ENCODE measurements at regions not wholly inside any gene's neighbourhood (a gene's known extent, or its start where the extent isn't known, plus 50 kb on each side); places are given as distances from the start of the nearest gene placed in this dataset.

DNA sequence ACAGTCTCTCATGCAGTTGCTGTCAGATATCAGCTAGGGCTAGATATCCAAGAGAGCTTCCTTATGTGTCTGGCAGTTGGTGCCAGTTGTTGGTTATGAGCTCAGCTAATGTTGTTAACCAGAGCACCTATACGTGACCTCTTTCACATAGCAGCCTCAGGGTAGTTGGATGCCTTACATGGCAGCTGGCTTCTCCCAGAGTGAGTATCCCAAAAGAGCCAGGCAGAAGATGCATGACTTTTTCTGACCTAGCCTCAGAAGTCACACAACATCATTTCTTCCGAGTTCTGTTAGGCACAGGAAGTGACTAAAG lies 175.7 kb downstream of the VEGFA start:
- H3K9me3 ChIP-seq (ENCODE audit: control insufficient read depth in 1 of 2, low read length in 2 of 2), result peaks cover 11 to 14% of the 10 kb centered on the region in 2 donors
- no peaks in the 10 kb centered on the region for H3K4me1 ChIP-seq (ENCODE audit: control insufficient read depth in 1 of 2, insufficient read depth in 2 of 2, low read length in 2 of 2)
- no peak overlapping the region for H3K4me3 ChIP-seq (ENCODE audit: low read depth in 1 of 2, low read length in 2 of 2)
- H3K27me3 ChIP-seq (ENCODE audit: low read depth, low read length), result no peaks in the 10 kb centered on the region
- no peak overlapping the region for H3K27ac ChIP-seq (ENCODE audit: low read length)
- H3K36me3 ChIP-seq (ENCODE audit: control insufficient read depth in 1 of 2, insufficient read depth in 2 of 2, low read length in 2 of 2), result no peaks in the 10 kb centered on the region

DNA sequence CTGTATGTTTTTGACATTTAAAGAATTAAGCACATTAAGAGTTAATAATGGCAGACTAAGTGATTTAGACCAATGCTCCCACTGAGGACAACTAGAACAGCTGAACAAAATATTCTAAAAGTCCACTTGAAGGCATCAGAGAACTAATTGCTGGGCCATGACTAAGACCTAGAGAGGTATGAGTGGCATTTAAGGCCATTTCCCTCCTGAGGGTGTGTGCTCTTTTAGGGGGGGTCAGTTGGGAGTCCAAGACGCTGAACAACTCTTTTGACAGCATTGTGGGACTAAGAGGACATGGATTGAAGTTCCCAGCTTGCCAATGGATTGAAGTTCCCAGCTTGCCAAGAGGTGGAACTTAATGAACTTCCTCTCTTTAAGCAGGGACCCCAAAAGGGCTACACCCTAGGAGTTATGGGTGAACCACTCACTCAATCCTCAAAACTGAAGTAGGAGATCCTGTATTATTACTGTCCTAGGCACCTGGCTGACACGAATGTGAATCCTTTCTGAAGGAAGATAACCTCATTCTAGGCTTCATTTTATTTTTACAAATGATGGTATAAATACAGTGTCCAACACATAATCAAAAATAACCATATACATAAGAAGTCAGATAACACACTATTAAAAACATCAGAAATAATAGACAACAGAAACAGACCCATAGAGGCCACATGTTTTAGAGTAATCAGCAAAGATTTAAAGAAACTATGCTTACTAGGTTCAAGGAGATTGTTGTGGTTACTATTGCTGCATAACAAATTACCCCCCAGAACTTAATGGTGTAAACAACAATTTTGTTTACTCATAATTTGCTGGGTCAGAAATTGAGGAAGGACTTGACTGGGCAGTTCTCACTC lies 175.1 kb downstream of the VEGFA start:
- Histone ChIP-seq H3K27ac (ENCODE audit: low read length) (no peak overlapping the region), H3K36me3 (ENCODE audit: control insufficient read depth in 1 of 2, insufficient read depth in 2 of 2, low read length in 2 of 2) (no peaks in the 10 kb centered on the region), H3K9me3 (ENCODE audit: control insufficient read depth in 1 of 2, low read length in 2 of 2) (peaks cover 11 to 14% of the 10 kb centered on the region in 2 donors), H3K4me3 (ENCODE audit: low read depth in 1 of 2, low read length in 2 of 2) (no peak overlapping the region), H3K4me1 (ENCODE audit: control insufficient read depth in 1 of 2, insufficient read depth in 2 of 2, low read length in 2 of 2) (no peaks in the 10 kb centered on the region), H3K27me3 (ENCODE audit: low read depth, low read length) (no peaks in the 10 kb centered on the region)

DNA sequence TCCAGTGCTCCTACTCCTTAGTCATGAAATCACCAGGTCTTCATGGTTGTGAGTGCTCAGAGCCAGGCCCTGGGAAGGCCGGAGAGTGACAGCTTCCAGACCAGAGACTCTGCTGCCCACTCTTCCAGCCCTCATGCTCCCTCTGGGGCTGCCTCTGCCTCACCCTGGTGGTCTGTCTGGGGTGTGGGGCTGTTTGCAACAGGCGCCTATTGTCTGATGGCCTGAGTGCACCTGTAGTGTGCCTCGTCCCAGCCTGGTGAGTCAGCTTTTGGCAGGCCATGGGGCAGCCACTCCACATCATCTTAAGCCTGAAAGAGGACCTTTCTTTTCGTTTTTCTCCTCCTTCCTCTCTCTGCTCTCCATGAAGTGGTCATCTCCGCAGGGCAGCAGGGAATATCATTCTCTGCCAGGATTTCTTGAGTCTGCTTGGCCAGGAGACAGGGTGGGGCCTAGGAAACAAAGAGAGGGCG lies 173.8 kb downstream of the VEGFA start:
- H3K27me3 ChIP-seq (ENCODE audit: low read depth, low read length), result no peaks in the 10 kb centered on the region
- H3K9me3 ChIP-seq (ENCODE audit: control insufficient read depth in 1 of 2, low read length in 2 of 2), result peaks cover 11 to 14% of the 10 kb centered on the region in 2 donors
- no peaks in the 10 kb centered on the region for H3K36me3 ChIP-seq (ENCODE audit: control insufficient read depth in 1 of 2, insufficient read depth in 2 of 2, low read length in 2 of 2)
- H3K4me3 ChIP-seq (ENCODE audit: low read depth in 1 of 2, low read length in 2 of 2), result no peak overlapping the region
- H3K27ac ChIP-seq (ENCODE audit: low read length), result no peak overlapping the region
- H3K4me1 ChIP-seq (ENCODE audit: control insufficient read depth in 1 of 2, insufficient read depth in 2 of 2, low read length in 2 of 2), result no peaks in the 10 kb centered on the region

DNA sequence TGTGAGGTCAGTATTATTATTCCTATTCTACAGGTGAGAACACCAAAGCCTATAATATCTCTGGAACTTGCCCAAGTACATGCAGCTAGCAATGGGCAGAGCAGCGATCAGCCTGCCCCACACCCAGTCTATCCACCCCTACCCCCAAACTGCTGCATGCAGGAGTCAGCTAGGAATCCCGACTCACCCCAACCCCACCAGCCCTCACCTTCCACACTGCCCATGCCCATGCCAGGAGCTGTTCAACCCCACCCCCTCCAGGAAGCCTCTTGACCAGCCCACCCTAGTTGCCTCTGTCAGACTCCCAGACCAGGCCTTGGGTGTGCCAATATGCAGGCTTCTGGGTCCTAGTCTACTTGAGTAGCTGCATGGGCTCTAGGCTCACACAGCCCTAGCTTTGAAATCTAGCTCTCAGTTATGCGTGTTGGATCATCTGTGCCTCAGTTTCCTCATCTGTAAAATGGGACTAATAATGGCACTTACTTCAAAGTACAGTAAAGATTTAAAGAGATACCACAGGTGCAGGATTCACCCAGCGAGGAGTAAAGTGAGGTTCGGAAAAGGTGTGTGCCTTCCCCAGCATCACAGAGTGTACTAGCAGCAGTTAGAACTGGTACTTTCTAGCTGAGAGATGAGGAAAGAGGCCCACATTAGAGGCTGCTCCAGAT lies 173.2 kb downstream of the VEGFA start:
- no peak overlapping the region for H3K4me3 ChIP-seq (ENCODE audit: low read depth in 1 of 2, low read length in 2 of 2)
- no peaks in the 10 kb centered on the region for H3K4me1 ChIP-seq (ENCODE audit: control insufficient read depth in 1 of 2, insufficient read depth in 2 of 2, low read length in 2 of 2)
- H3K36me3 ChIP-seq (ENCODE audit: control insufficient read depth in 1 of 2, insufficient read depth in 2 of 2, low read length in 2 of 2), result no peaks in the 10 kb centered on the region
- peaks cover 11 to 14% of the 10 kb centered on the region in 2 donors for H3K9me3 ChIP-seq (ENCODE audit: control insufficient read depth in 1 of 2, low read length in 2 of 2)
- no peaks in the 10 kb centered on the region for H3K27me3 ChIP-seq (ENCODE audit: low read depth, low read length)
- H3K27ac ChIP-seq (ENCODE audit: low read length), result no peak overlapping the region

DNA sequence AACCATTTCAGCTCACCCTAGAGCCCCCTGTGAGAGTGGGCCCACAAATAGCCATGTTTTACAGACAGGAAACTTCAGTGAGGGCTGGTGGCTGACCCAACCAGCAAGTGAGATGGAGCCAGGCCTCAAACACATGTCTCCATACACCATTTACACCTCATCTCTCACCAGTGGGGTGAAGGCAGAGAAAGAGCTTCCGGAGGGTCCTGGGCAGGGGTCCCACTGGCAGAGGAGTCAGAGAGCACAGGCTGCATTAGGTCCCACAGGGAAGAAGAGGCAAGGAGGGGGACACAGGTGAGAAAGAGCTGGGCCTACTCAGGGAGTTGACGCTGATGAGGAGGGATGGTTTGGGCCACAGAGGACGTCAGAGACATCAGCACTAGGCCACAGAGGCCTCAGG lies 172.6 kb downstream of the VEGFA start:
- H3K4me3 ChIP-seq (ENCODE audit: low read depth in 1 of 2, low read length in 2 of 2), result no peak overlapping the region
- H3K9me3 ChIP-seq (ENCODE audit: control insufficient read depth in 1 of 2, low read length in 2 of 2), result peaks cover 11 to 14% of the 10 kb centered on the region in 2 donors
- H3K27me3 ChIP-seq (ENCODE audit: low read depth, low read length), result no peaks in the 10 kb centered on the region
- H3K4me1 ChIP-seq (ENCODE audit: control insufficient read depth in 1 of 2, insufficient read depth in 2 of 2, low read length in 2 of 2), result no peaks in the 10 kb centered on the region
- H3K27ac ChIP-seq (ENCODE audit: low read length), result no peak overlapping the region
- no peaks in the 10 kb centered on the region for H3K36me3 ChIP-seq (ENCODE audit: control insufficient read depth in 1 of 2, insufficient read depth in 2 of 2, low read length in 2 of 2)

DNA sequence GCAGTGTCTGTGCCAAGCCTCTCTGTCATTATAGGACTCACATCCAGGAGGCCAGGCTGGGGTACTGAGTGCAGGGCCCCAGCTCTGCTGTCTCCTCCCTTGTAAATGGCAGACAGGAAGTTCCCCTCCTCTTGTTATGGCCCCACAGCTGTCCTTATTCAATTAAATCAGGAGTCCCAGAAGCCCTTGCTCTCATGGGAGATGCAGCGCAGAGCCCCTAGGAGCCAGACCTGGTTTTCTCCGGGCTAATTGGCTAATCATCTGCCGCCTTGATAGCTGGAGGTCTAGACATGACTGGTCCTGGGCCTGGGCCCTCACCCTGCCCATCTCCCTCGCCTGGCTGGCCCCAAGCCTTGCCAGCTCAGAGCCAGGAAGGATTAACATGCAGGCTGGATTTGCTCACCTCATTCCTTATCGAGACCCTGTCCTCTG lies 172.0 kb downstream of the VEGFA start:
- no peak overlapping the region for H3K27ac ChIP-seq (ENCODE audit: low read length)
- no peaks in the 10 kb centered on the region for H3K36me3 ChIP-seq (ENCODE audit: control insufficient read depth in 1 of 2, insufficient read depth in 2 of 2, low read length in 2 of 2)
- peaks cover 11 to 14% of the 10 kb centered on the region in 2 donors for H3K9me3 ChIP-seq (ENCODE audit: control insufficient read depth in 1 of 2, low read length in 2 of 2)
- no peak overlapping the region for H3K4me3 ChIP-seq (ENCODE audit: low read depth in 1 of 2, low read length in 2 of 2)
- H3K4me1 ChIP-seq (ENCODE audit: control insufficient read depth in 1 of 2, insufficient read depth in 2 of 2, low read length in 2 of 2), result no peaks in the 10 kb centered on the region
- no peaks in the 10 kb centered on the region for H3K27me3 ChIP-seq (ENCODE audit: low read depth, low read length)

DNA sequence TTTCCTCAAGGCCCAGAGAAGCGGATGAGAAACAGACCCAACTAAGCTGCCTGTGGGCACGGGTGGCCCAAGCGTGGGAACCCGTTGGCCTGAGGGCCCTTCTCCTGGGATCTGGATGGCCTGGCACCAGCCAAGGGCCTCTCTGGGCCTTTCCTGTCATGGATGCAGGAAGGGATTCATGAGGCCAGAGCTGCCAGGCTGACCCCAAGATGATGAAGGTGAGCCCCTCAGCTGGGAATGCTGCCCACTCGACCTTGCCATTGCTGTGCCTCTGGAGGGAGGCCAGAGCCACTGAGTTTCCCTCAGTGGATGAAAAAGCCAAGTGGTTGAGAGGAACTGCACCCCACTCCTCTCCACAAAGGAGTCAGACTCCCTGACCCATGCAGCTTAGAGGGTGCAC lies 171.2 kb downstream of the VEGFA start:
- no peak overlapping the region for H3K27ac ChIP-seq (ENCODE audit: low read length)
- H3K4me1 ChIP-seq (ENCODE audit: control insufficient read depth in 1 of 2, insufficient read depth in 2 of 2, low read length in 2 of 2), result no peaks in the 10 kb centered on the region
- no peaks in the 10 kb centered on the region for H3K36me3 ChIP-seq (ENCODE audit: control insufficient read depth in 1 of 2, insufficient read depth in 2 of 2, low read length in 2 of 2)
- peaks cover 11 to 12% of the 10 kb centered on the region in 2 donors for H3K9me3 ChIP-seq (ENCODE audit: control insufficient read depth in 1 of 2, low read length in 2 of 2)
- no peaks in the 10 kb centered on the region for H3K27me3 ChIP-seq (ENCODE audit: low read depth, low read length)
- no peak overlapping the region for H3K4me3 ChIP-seq (ENCODE audit: low read depth in 1 of 2, low read length in 2 of 2)

DNA sequence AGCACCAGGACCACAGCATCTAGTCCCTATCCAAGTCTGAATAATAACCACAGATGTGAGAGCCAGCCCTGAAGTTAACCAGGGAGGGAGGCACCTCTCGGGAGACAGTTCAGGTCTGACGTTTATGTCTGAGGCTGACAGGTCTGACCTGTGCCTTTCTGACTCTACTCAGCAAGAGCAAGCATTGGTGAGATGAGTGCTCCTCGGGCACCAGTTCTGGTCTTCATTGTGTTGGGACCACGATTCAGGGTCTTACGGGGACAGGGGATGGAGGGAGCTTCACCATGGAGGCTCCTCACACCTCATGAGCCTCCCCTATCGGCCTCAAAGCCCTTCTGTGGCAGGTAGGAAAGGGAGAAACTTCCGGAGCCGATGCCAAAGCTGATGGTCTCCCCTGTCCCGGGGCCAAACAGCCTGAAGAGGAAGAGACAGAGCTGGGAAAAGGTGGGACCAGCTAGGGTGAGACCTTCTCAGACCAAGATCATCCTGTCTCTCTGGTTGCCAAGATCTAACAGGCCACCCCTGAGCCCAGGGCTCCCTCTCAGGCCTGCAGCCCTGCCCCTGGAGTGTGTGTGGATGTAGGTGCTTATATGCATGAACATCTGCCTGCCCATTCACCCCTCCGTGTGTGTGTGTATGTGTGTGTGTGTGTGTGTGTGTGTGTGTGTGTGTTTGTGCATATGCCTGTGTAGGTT lies 170.5 kb downstream of the VEGFA start:
- no peaks in the 10 kb centered on the region for H3K4me1 ChIP-seq (ENCODE audit: control insufficient read depth in 1 of 2, insufficient read depth in 2 of 2, low read length in 2 of 2)
- no peak overlapping the region for H3K4me3 ChIP-seq (ENCODE audit: low read depth in 1 of 2, low read length in 2 of 2)
- no peaks in the 10 kb centered on the region for H3K27me3 ChIP-seq (ENCODE audit: low read depth, low read length)
- H3K27ac ChIP-seq (ENCODE audit: low read length), result no peak overlapping the region
- peaks cover 7 to 8% of the 10 kb centered on the region in 2 donors for H3K9me3 ChIP-seq (ENCODE audit: control insufficient read depth in 1 of 2, low read length in 2 of 2)
- H3K36me3 ChIP-seq (ENCODE audit: control insufficient read depth in 1 of 2, insufficient read depth in 2 of 2, low read length in 2 of 2), result no peaks in the 10 kb centered on the region

DNA sequence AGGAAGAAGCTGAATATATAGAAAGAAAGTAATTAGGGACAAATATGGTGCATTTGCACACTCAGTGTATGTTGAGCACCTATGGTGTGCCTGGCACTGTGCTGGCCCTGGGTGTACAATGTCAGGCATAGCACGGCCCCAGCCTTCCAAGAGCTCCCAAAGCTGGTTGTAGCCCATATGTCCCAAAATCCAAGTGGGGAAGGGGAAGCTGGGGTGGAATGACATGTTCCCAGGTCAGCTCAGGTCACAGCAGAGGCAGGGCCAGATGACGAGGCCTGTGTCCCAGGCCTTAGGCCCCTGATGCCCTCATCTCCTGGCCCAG lies 170.0 kb downstream of the VEGFA start:
- no peaks in the 10 kb centered on the region for H3K36me3 ChIP-seq (ENCODE audit: control insufficient read depth in 1 of 2, insufficient read depth in 2 of 2, low read length in 2 of 2)
- no peak overlapping the region for H3K4me3 ChIP-seq (ENCODE audit: low read depth in 1 of 2, low read length in 2 of 2)
- no peak overlapping the region for H3K27ac ChIP-seq (ENCODE audit: low read length)
- H3K9me3 ChIP-seq (ENCODE audit: control insufficient read depth in 1 of 2, low read length in 2 of 2), result peaks cover 2 to 3% of the 10 kb centered on the region in 2 donors
- H3K4me1 ChIP-seq (ENCODE audit: control insufficient read depth in 1 of 2, insufficient read depth in 2 of 2, low read length in 2 of 2), result no peaks in the 10 kb centered on the region
- H3K27me3 ChIP-seq (ENCODE audit: low read depth, low read length), result no peaks in the 10 kb centered on the region

DNA sequence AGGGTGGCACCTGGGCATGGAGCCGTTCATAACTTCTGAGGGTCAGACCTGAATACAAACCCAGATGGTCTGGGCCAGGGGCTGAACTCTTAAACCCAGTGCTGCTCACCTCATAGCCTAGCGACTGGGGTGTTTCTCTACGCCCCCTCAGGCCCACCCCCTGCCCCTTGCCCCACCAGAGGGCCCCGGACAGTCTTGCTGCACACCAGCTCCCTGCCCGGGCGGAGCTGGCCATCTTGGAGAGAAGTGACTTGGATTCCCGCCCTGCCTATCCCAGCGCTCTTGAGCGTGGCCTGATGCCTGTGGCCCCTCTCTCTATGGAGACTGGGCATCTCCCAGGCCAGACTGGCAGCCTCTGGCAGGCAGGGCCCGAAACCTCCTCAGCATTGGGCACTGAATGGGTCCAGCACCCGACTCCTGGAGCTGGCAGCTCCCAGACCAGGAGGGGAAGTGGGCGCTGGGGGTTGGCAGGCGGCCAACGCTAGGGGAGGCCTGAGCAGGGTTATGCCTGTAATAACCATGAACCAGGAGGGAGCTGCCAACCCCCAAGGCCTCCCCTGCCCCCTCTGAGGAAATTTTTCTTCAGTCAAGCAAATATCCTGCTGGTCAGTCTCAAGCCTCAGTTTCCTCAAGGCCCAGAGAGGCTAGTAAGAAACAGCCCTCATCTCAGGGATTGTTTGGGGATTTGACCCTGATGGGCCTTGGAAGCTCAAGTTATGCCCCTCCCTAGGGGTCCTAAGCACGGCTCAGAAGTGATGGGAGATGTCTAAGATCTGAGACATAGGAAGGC lies 169.5 kb downstream of the VEGFA start:
- Histone ChIP-seq H3K27me3 (ENCODE audit: low read depth, low read length) (no peaks in the 10 kb centered on the region), H3K4me3 (ENCODE audit: low read depth in 1 of 2, low read length in 2 of 2) (no peak overlapping the region), H3K4me1 (ENCODE audit: control insufficient read depth in 1 of 2, insufficient read depth in 2 of 2, low read length in 2 of 2) (no peaks in the 10 kb centered on the region), H3K9me3 (ENCODE audit: control insufficient read depth in 1 of 2, low read length in 2 of 2) (no peaks in the 10 kb centered on the region), H3K27ac (ENCODE audit: low read length) (no peak overlapping the region), H3K36me3 (ENCODE audit: control insufficient read depth in 1 of 2, insufficient read depth in 2 of 2, low read length in 2 of 2) (no peaks in the 10 kb centered on the region)

Data from muscle layer of duodenum (tissue), 2 donors.